Immature natural killer cell (primary cell): ENCODE measurements at regions not wholly inside any gene's neighbourhood (a gene's known extent, or its start where the extent isn't known, plus 50 kb on each side); places are given as distances from the start of the nearest gene placed in this dataset.
"Not testable (repeated sequence)": the region's sequence is repeated elsewhere in the genome, so short reads cannot be mapped to it uniquely, and the experiment has no call there.

Experiments
- DNase-seq, 3 donors: peaks; one replicate each; pipeline ENCODE4 v3.0.0; 2022; ENCODE audit warnings: mixed read lengths in 1 of 3
- H3K27ac Mint-ChIP-seq, 6 donors: one replicate each; pipeline ENCODE4 v1.8.0; 2020; ENCODE audit warnings: mixed read lengths in 6 of 6, mild to moderate bottlenecking in 5 of 6, inconsistent platforms in 4 of 6, moderate library complexity in 3 of 6
- H3K27me3 Mint-ChIP-seq, 3 donors: one replicate each; pipeline ENCODE4 v1.8.0; 2020 to 2021; ENCODE audit warnings: low read depth in 3 of 3, mild to moderate bottlenecking in 3 of 3, mixed read lengths in 3 of 3, moderate library complexity in 3 of 3, inconsistent platforms in 1 of 3
- H3K36me3 Mint-ChIP-seq, 3 donors: one replicate each; pipeline ENCODE4 v1.8.0; 2020; ENCODE audit warnings: mixed read lengths in 3 of 3, inconsistent platforms in 2 of 3, mild to moderate bottlenecking in 2 of 3
- H3K4me1 Mint-ChIP-seq, 2 donors: one replicate each; pipeline ENCODE4 v1.8.0; 2020; ENCODE audit warnings: inconsistent platforms in 2 of 2, mild to moderate bottlenecking in 2 of 2, mixed read lengths in 2 of 2, moderate library complexity in 1 of 2
- H3K4me3 Mint-ChIP-seq, 5 donors: one replicate each; pipeline ENCODE4 v1.8.0; 2020; ENCODE audit warnings: mild to moderate bottlenecking in 5 of 5, mixed read lengths in 5 of 5, inconsistent platforms in 3 of 5, moderate library complexity in 3 of 5
- H3K9me3 Mint-ChIP-seq, 6 donors: one replicate each; pipeline ENCODE4 v1.8.0; 2020; ENCODE audit warnings: mild to moderate bottlenecking in 6 of 6, mixed read lengths in 6 of 6, inconsistent platforms in 4 of 6, moderate library complexity in 3 of 6

DNA sequence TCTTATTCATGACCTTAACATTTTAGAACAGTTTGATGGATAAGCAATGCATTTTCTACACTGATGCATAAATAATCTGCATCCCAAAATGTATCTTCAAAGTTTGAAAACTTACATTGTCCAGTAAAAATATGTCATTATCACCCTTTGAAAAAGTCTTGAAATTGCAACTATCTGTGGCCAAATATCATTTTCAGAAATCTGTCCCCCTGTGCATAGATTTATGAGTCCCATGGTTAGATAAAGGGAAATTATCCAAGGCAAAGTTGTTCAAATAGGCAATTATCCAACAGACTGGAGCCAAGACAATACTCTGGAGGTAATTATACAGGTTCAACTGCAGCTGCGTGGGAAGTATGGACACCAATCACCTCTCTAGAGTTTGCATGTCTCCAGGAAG is 182.5 kb upstream of the INTU start:
- H3K27me3 Mint-ChIP-seq: no peaks in the 10 kb centered on the region
- H3K4me1 Mint-ChIP-seq: no peaks in the 10 kb centered on the region
- no peak for DNase-seq
- H3K9me3 Mint-ChIP-seq: peaks cover 0 to 6% (median 3%) of the 10 kb centered on the region in 6 donors
- H3K4me3 Mint-ChIP-seq: no peak overlapping the region
- no peak overlapping the region for H3K27ac Mint-ChIP-seq
- H3K36me3 Mint-ChIP-seq: no peaks in the 10 kb centered on the region

DNA sequence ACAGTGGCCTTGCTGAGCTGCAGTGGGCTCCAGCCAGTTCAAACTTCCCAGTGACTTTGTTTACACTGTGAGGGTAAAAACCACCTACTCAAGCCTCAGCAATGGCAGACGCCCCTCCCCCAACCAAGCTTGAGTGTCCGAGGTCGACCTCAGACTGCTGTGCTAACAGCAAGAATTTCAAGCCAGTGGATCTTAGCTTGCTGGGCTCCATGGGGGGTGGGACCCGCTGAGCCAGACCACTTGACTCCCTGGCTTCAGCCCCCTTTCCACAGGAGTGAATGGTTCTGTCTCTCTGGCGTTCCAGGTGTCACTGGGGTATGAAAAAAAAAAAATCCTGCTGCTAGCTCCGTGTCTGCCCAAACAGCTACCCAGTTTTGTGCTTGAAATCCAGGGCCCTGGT is 168.9 kb upstream of the INTU start:
- no peak overlapping the region for H3K27ac Mint-ChIP-seq
- no peak overlapping the region for H3K4me3 Mint-ChIP-seq
- H3K27me3 Mint-ChIP-seq: peaks cover 0 to 3% (median 0%) of the 10 kb centered on the region in 3 donors
- no peak for DNase-seq
- no peaks in the 10 kb centered on the region for H3K4me1 Mint-ChIP-seq
- H3K9me3 Mint-ChIP-seq: peaks cover 2 to 14% (median 7%) of the 10 kb centered on the region in 6 donors
- no peaks in the 10 kb centered on the region for H3K36me3 Mint-ChIP-seq

DNA sequence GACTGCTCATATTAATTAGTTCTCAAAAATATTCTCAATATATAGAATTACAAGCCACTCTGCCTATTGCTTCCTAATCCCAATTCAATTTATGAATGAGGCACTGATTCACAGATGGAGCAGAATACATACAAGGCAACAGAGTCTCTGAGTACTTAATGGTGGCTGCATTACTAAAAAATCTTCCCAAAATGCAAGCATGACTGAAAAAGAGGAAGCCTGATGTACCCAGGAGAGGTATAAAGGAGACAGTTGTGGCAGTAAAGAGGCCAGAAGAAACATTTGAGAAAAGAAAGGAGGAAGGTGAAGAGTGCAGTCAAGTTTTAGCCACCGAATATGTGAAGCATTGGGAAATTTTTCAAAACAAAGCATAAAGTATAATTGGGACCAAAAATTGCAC is 163.2 kb upstream of the INTU start:
- Mint-ChIP-seq H3K4me1 (no peaks in the 10 kb centered on the region), H3K36me3 (no peaks in the 10 kb centered on the region)

DNA sequence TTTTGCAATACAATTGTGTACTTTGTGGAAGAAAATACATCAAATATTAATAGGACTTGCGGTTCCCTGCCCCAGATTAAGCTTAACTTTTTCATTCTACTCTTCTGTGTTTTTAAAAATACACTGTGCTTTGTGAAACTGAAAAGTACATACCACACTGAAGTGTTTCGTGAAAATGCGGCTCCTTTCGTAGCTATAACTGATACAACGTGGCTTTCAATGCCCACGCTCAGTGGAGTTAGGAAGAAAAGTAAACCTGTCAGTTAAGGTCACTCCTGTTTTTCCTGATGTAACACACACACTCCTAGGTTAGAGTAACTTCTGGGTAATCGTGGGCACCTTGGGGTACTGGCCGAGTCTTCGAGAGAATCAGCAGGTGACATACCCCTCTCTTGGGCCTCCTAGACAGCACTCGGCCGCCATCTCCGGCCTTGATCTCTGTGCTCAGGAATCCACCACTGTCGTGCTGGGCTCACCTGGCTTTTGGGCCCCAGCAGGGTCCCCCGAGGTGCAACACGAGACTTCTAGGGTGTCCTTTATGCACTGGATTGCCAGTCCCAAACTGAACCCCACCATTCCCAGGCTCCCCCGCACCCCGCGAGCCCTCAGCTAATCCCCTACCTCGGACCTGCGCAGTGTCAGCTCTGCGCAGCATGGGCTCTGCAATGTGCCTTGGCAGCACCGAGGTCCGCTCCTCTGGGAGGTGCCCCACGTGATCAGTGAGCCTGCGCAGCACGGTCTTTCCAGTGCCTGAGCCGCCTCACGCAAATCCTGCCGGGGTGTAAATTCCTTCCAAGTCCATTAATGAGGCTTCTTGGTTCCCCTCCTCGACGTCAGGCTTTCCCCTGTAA is 162.6 kb upstream of the INTU start:
- H3K4me1 Mint-ChIP-seq: no peaks in the 10 kb centered on the region
- no peak overlapping the region for H3K4me3 Mint-ChIP-seq
- DNase-seq: no peak
- peaks cover 0 to 5% (median 1%) of the 10 kb centered on the region in 3 donors for H3K27me3 Mint-ChIP-seq
- peaks cover 2 to 11% (median 4%) of the 10 kb centered on the region in 6 donors for H3K9me3 Mint-ChIP-seq
- no peaks in the 10 kb centered on the region for H3K36me3 Mint-ChIP-seq
- no peak overlapping the region for H3K27ac Mint-ChIP-seq

More for the DNA sequence above, 163.2 kb upstream of the INTU start:
- no peak overlapping the region for H3K4me3 Mint-ChIP-seq
- peaks cover 0 to 5% (median 1%) of the 10 kb centered on the region in 3 donors for H3K27me3 Mint-ChIP-seq
- peaks cover 2 to 11% (median 4%) of the 10 kb centered on the region in 6 donors for H3K9me3 Mint-ChIP-seq
- DNase-seq: no peak
- no peak overlapping the region for H3K27ac Mint-ChIP-seq

DNA sequence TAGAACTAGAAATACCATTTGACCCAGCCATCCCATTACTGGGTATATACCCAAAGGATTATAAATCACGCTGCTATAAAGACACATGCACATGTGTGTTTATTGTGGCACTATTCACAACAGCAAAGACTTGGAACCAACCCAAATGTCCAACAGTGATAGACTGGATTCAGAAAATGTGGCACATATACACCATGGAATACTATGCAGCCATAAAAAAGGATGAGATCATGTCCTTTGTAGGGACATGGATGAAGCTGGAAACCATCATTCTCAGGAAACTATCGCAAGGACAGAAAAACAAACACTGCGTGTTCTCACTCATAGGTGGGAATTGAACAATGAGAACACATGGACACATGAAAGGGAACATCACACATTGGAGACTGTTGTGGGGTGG is 154.5 kb upstream of the INTU start:
- not testable (repeated sequence) for DNase-seq, H3K9me3 Mint-ChIP-seq

DNA sequence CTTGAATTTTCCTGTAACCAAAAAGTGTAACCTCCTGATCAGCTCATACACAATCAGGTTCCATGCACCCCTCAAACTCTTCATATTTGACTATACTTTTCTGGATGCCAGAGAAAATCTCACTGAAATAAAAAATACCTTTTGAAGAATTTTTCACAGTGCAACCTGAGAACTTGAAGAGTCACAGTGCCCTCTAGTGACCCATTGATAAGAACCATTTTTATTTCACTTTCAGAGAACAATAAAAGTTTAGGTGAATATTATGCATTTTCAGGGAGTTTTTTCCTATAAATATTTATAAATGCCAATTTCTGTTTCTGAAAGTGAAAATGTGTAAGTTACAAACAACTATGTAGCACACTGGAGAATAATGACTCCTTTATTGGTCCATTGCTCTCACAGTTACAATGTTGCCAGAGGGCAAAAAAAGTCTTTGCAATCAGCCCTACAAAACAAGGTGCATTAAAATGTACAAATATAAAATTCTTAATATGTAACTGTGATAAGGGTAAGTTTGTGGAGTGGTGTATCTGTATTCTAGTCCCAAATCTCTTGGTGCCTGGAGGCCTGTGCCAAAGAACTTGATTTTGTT is 153.6 kb upstream of the INTU start:
- Mint-ChIP-seq H3K36me3 (no peaks in the 10 kb centered on the region), H3K9me3 (peaks cover 0 to 4% (median 0%) of the 10 kb centered on the region in 6 donors), H3K27me3 (no peaks in the 10 kb centered on the region), H3K27ac (no peak overlapping the region), H3K4me3 (no peak overlapping the region), H3K4me1 (no peaks in the 10 kb centered on the region)
- no peak for DNase-seq

More for the DNA sequence above, 154.5 kb upstream of the INTU start:
- H3K27ac Mint-ChIP-seq, H3K36me3 Mint-ChIP-seq, H3K4me3 Mint-ChIP-seq, H3K4me1 Mint-ChIP-seq, H3K27me3 Mint-ChIP-seq: not testable (repeated sequence)

DNA sequence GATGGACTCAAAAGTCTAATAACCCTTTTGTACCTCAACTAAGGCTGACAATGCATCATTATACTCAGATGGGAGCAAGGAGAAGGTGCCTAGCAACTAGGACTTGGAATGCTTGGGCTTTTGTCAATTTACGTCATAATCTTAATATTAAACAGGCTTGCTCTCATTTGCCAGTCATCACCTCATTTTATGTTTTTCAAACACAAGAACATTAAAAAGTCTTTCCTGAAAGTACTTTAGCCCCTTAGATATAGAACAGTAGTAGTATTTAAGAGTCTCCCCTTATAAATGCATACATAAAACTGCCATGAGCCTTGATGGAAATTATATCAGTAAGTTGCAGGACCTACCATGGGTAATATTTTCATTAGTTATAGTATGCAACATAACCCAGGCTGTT is 150.7 kb upstream of the INTU start:
- Mint-ChIP-seq H3K4me1 (no peaks in the 10 kb centered on the region), H3K27ac (no peak overlapping the region), H3K9me3 (peaks cover 0 to 4% (median 0%) of the 10 kb centered on the region in 6 donors)

DNA sequence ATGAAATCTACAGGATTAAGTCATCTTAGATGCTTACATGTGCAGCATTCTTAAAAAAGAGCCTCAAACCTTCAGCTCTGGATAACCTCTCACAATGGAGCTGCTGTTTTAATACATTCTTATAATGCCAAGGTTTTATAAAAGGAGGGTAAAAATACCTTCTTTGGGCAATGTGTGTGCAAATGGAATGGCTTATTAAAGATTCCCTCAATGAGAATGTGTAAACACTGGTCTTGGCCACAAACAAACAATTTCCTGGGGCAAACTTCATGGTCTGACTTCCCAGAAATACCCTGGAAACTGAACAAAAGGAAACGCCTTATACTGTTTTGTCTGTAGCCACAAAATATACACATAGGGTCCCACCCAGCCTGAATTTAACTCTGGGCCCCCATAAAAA is 148.6 kb upstream of the INTU start:
- Mint-ChIP-seq H3K4me1 (no peaks in the 10 kb centered on the region), H3K27me3 (peaks cover 0 to 2% (median 1%) of the 10 kb centered on the region in 3 donors), H3K4me3 (no peak overlapping the region), H3K27ac (no peak overlapping the region), H3K9me3 (peaks cover 0 to 4% (median 0%) of the 10 kb centered on the region in 6 donors), H3K36me3 (no peaks in the 10 kb centered on the region)
- no peak for DNase-seq

More for the DNA sequence above, 150.7 kb upstream of the INTU start:
- Mint-ChIP-seq H3K4me3 (no peak overlapping the region), H3K27me3 (peaks cover 0 to 2% (median 1%) of the 10 kb centered on the region in 3 donors), H3K36me3 (no peaks in the 10 kb centered on the region)
- no peak for DNase-seq

DNA sequence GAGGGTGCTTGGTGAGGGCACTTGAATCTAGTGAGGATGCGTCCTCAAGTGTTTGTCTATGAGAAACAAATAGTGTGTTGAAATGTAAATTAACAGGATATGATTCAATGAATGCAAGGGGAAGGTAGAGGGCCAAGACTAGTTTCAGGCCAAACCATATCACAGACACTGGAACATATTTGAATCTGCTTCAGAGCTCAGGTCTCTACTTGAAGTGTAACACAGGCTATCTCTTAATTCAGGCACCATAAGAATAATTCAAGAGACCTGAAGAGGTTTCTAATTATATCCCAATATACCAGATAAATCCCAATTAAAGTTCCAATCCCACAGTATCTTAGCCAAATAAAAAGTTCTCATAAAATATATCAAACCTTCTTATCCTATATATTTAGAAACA is 146.5 kb upstream of the INTU start:
- DNase-seq: no peak
- H3K27me3 Mint-ChIP-seq: peaks cover 0 to 2% (median 1%) of the 10 kb centered on the region in 3 donors
- H3K27ac Mint-ChIP-seq: no peak overlapping the region
- H3K4me1 Mint-ChIP-seq: no peaks in the 10 kb centered on the region
- no peaks in the 10 kb centered on the region for H3K36me3 Mint-ChIP-seq
- peaks cover 0 to 4% (median under 1%) of the 10 kb centered on the region in 6 donors for H3K9me3 Mint-ChIP-seq
- H3K4me3 Mint-ChIP-seq: no peak overlapping the region

DNA sequence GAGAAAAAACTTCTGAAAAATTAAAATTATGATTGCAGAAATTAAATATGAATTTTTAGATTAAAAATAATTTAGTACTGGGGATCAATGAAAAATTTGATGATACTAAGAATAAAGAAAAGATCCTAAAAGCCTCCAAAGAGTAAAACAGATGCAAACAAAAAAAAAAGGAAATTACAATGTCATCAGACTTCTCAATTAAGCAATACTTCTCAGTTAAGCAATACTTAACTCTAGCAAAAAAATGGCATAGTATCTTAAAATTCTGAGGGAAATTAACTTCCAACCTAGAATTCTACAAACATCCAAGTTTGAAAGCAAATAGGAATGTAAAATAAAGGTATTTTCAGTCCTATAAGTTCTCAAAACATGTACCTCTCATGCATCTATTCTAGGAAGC is 141.2 kb upstream of the INTU start:
- peaks cover 0 to 9% (median under 1%) of the 10 kb centered on the region in 6 donors for H3K9me3 Mint-ChIP-seq
- no peak for DNase-seq
- no peak overlapping the region for H3K4me3 Mint-ChIP-seq
- H3K27ac Mint-ChIP-seq: no peak overlapping the region
- H3K36me3 Mint-ChIP-seq: no peaks in the 10 kb centered on the region
- H3K4me1 Mint-ChIP-seq: no peaks in the 10 kb centered on the region
- no peaks in the 10 kb centered on the region for H3K27me3 Mint-ChIP-seq

DNA sequence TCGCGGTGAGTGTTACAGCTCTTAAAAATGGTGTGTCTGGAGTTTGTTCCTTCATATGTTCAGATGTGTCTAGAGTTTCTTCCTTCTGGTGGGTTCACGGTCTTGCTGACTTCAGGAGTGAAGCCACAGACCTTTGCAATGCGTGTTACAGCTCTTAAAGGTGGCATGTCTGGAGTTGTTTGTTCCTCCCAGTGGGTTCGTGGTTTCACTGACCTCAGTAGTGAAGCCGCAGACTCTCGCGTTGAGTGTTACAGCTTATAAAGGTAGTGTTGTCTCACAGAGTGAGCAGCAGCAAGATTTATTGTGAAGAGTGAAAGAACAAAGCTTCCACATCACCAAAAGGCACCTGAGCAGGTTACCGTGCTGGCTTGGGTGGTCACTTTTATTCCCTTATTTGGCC is 135.9 kb upstream of the INTU start:
- H3K27ac Mint-ChIP-seq, H3K4me1 Mint-ChIP-seq, H3K36me3 Mint-ChIP-seq, H3K27me3 Mint-ChIP-seq, H3K4me3 Mint-ChIP-seq: not testable (repeated sequence)
- H3K9me3 Mint-ChIP-seq: peaks cover 2 to 13% (median 4%) of the 10 kb centered on the region in 6 donors
- peak in 2 of 3 donors; percentile 11 to 12 for DNase-seq

DNA sequence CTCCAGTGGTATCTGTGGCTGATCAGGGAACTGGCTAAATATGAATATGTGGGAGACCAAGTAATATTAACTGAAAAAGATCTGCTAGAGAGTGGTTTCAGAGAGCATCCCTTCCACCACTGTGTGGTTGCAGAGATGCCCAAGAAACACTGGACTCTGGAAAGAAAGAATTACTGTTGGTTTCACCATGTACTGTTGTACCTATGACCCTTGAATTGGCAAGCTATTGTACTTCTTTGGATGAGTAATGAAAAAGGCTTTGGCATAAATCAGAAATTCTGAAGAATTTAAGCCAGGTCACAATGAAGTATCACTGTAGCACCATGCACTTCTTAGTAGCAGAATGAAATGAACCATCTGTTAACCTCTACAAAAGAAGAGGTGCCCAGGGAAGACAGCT is 134.4 kb upstream of the INTU start:
- Mint-ChIP-seq H3K4me3 (no peak overlapping the region), H3K36me3 (no peaks in the 10 kb centered on the region), H3K27ac (no peak overlapping the region), H3K9me3 (peaks cover 1 to 11% (median 5%) of the 10 kb centered on the region in 6 donors), H3K27me3 (peaks cover 0 to 4% (median 2%) of the 10 kb centered on the region in 3 donors), H3K4me1 (peaks cover 0 to 5% of the 10 kb centered on the region in 2 donors)
- DNase-seq: no peak

DNA sequence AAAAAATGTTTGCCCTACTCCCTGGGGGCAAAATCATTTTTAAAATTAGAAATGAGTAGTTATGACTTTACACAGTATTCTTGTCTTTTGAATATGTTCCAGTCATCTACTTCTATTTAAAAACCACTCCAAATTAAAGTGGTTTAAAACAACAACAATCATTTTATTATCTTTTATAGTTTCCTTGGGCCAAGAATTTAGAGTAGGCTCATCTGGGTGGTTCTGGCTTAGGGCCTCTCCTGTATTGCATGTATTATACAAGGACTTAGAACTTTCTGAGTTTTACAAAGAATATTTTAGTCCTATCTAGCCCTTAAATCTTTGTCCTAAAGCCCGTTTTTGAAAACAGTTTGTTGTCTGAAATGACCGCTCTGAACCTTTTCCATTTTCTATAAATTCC is 132.5 kb upstream of the INTU start:
- H3K4me3 Mint-ChIP-seq: no peak overlapping the region
- H3K36me3 Mint-ChIP-seq: no peaks in the 10 kb centered on the region
- H3K27me3 Mint-ChIP-seq: peaks cover 0 to 4% (median 2%) of the 10 kb centered on the region in 3 donors
- H3K4me1 Mint-ChIP-seq: peaks cover 0 to 5% of the 10 kb centered on the region in 2 donors
- no peak for DNase-seq
- no peak overlapping the region for H3K27ac Mint-ChIP-seq
- H3K9me3 Mint-ChIP-seq: peaks cover 1 to 13% (median 6%) of the 10 kb centered on the region in 6 donors

DNA sequence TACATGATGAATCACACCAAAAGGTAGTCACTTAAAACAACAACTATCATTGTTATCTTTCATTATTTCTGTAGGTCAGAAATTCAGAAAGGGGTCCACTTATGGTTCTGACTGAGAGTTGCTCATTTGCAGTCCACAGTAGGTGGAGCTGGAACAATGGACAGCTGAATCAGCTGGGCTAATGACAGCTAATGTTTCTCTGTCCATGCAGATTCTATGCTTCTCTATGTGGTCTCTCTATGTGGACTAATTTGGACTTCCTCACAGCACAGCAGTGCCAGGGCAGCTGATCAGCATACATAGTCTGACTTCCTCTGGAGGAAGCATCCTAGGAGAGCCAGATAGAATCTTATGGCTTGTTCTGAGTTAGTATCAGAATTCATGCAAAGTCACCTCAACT is 131.7 kb upstream of the INTU start:
- H3K9me3 Mint-ChIP-seq: peaks cover 1 to 13% (median 6%) of the 10 kb centered on the region in 6 donors
- peaks cover 0 to 5% of the 10 kb centered on the region in 2 donors for H3K4me1 Mint-ChIP-seq
- H3K27ac Mint-ChIP-seq: no peak overlapping the region
- no peaks in the 10 kb centered on the region for H3K36me3 Mint-ChIP-seq
- H3K4me3 Mint-ChIP-seq: no peak overlapping the region
- peaks cover 0 to 4% (median 2%) of the 10 kb centered on the region in 3 donors for H3K27me3 Mint-ChIP-seq
- DNase-seq: no peak
